Endothelial cell of umbilical vein (primary cell): ENCODE measurements at regions not wholly inside any gene's neighbourhood (a gene's known extent, or its start where the extent isn't known, plus 50 kb on each side); places are given as distances from the start of the nearest gene placed in this dataset.

Experiments used
- BruUV-seq: library from RNA; stranded (reverse); fragments of 400-500 nt; replicated peaks from 2 replicates; lab custom pipeline; 2021; lab: Mats Ljungman, UMichigan
- CTCF ChIA-PET: fragments of 300-600, 350-600 bp; sonication (Branson Sonifier 250); formaldehyde crosslinking; loops from one replicate; lab custom pipeline; 2021; ENCODE audit warnings: antibody characterized with exemption, inconsistent platforms; lab: Charles Lee
- POLR2A ChIA-PET: fragments of 300-600, 350-600 bp; sonication (Branson Sonifier 250); formaldehyde crosslinking; loops from one replicate; lab custom pipeline; 2021; ENCODE audit warnings: antibody characterized with exemption, inconsistent platforms; lab: Charles Lee
- DNase-seq: peaks from one replicate; pipeline ENCODE4 v3.0.0-alpha.2; 2011; ENCODE audit warnings: low read depth, low spot score
- FAIRE-seq: peaks from 2 replicates; lab custom pipeline; 2011; peaks lifted over from hg19 to GRCh38; lab: Jason Lieb, UNC
- H2AFZ ChIP-seq: 2 replicates; pipeline ENCODE4 v1.6.0; 2012; ENCODE audit warnings: low read depth, low read length, control low read depth, inconsistent platforms
- H3K27ac ChIP-seq: 2 replicates; pipeline ENCODE4 v1.5.1; 2011; ENCODE audit warnings: low read depth, mild to moderate bottlenecking, control low read depth, low read length, moderate library complexity; ENCODE audit not compliant: insufficient read depth
- H3K27me3 ChIP-seq, 2 experiments: 2 replicates each; pipeline versions ENCODE4 v1.6.0 to v1.6.1; 2011; ENCODE audit warnings: low read length in 2 of 2, mixed read lengths in 1 of 2; ENCODE audit not compliant: control insufficient read depth in 2 of 2, insufficient read depth in 2 of 2
- H3K36me3 ChIP-seq, 2 experiments: 2 replicates in 1 of 2; 3 replicates in 1 of 2; pipeline ENCODE4 v1.5.1; 2011; ENCODE audit warnings: low read length in 2 of 2, mild to moderate bottlenecking in 1 of 2, moderate library complexity in 1 of 2; ENCODE audit not compliant: control insufficient read depth in 2 of 2, insufficient read depth in 2 of 2; ENCODE audit errors: extremely low read depth in 1 of 2
- H3K4me1 ChIP-seq: 3 replicates; pipeline ENCODE4 v1.5.1; 2011; ENCODE audit warnings: mild to moderate bottlenecking, low read length; ENCODE audit not compliant: control insufficient read depth, insufficient read depth; ENCODE audit errors: extremely low read depth
- H3K4me2 ChIP-seq: 2 replicates; pipeline ENCODE4 v1.6.1; 2011; ENCODE audit warnings: low read length, control low read depth, mixed read lengths; ENCODE audit not compliant: insufficient read depth
- H3K4me3 ChIP-seq, 3 experiments: fragments of 200-600 bp in 1 of 3; sonication (generic), shearing (Covaris generic) in 1 of 3; replicated peaks in 1 of 3; 2 replicates each; pipeline ENCODE4 v1.5.1; 2011 to 2016; ENCODE audit warnings: control low read depth in 3 of 3, low read length in 3 of 3, mild to moderate bottlenecking in 2 of 3, inconsistent platforms in 1 of 3, low read depth in 1 of 3, moderate library complexity in 1 of 3; ENCODE audit not compliant: insufficient read depth in 1 of 3
- H3K79me2 ChIP-seq: 2 replicates; pipeline ENCODE4 v1.6.0; 2012; ENCODE audit warnings: low read length, inconsistent platforms; ENCODE audit not compliant: control insufficient read depth, insufficient read depth
- H3K9ac ChIP-seq: replicated peaks from 2 replicates; pipeline ENCODE3; 2011; ENCODE audit warnings: low read length, control low read depth; ENCODE audit not compliant: insufficient read depth; ENCODE audit errors: extremely low read depth
- H3K9me1 ChIP-seq: replicated peaks from 3 replicates; pipeline ENCODE4 v1.6.0; 2011; ENCODE audit warnings: mild to moderate bottlenecking, low read length; ENCODE audit not compliant: control insufficient read depth, insufficient read depth; ENCODE audit errors: extremely low read depth
- H3K9me3 ChIP-seq: replicated peaks from 2 replicates; pipeline ENCODE4 v1.5.1; 2012; ENCODE audit warnings: low read length, inconsistent platforms; ENCODE audit not compliant: control insufficient read depth, insufficient read depth
- H4K20me1 ChIP-seq: replicated peaks from 2 replicates; pipeline ENCODE3; 2011; ENCODE audit warnings: mild to moderate bottlenecking, low read length; ENCODE audit not compliant: control insufficient read depth, insufficient read depth; ENCODE audit errors: extremely low read depth
- CTCF ChIP-seq, 2 donors: IDR thresholded peaks; 1 replicate in 1 of 2; 2 replicates in 1 of 2; pipeline ENCODE4 v1.5.1; 2011; ENCODE audit warnings: low read length in 2 of 2, mild to moderate bottlenecking in 2 of 2, moderate library complexity in 2 of 2, control low read depth in 1 of 2, inconsistent platforms in 1 of 2, low read depth in 1 of 2; ENCODE audit not compliant: insufficient read depth in 1 of 2; ENCODE audit errors: extremely low read depth in 1 of 2
- EZH2 ChIP-seq: IDR thresholded peaks from 2 replicates; pipeline ENCODE4 v1.6.1; 2012; ENCODE audit warnings: borderline replicate concordance, low read depth, mild to moderate bottlenecking, moderate library complexity, low read length, inconsistent platforms; ENCODE audit not compliant: severe bottlenecking
- FOS ChIP-seq: IDR thresholded peaks from 2 replicates; pipeline ENCODE4 v1.6.1; 2011; ENCODE audit warnings: mild to moderate bottlenecking, low read length, moderate library complexity, borderline replicate concordance; ENCODE audit not compliant: insufficient read depth
- GATA2 ChIP-seq: IDR thresholded peaks from 2 replicates; pipeline ENCODE4 v1.7.0; 2011; ENCODE audit warnings: low read depth, mild to moderate bottlenecking, moderate library complexity, mixed read lengths, low read length; ENCODE audit not compliant: insufficient read length, insufficient read depth
- JUN ChIP-seq: IDR thresholded peaks from 2 replicates; pipeline ENCODE4 v1.6.1; 2011; ENCODE audit warnings: borderline replicate concordance, low read depth; ENCODE audit not compliant: insufficient read length, insufficient read depth
- MYC ChIP-seq: IDR thresholded peaks from one replicate; pipeline ENCODE4 v1.6.1; 2011; ENCODE audit warnings: mild to moderate bottlenecking, low read depth, low read length
- POLR2A ChIP-seq: IDR thresholded peaks from 2 replicates; pipeline ENCODE4 v1.6.1; 2012; ENCODE audit warnings: low read depth, mild to moderate bottlenecking, control low read depth, low read length
- POLR2AphosphoS5 ChIP-seq: IDR thresholded peaks from 2 replicates; pipeline ENCODE4 v1.6.1; 2012; ENCODE audit warnings: low read depth, mild to moderate bottlenecking, control low read depth, low read length, moderate library complexity; ENCODE audit not compliant: insufficient read depth
- dilution Hi-C: fragments of 300-500 bp; cut with MboI; formaldehyde crosslinking; loops from one replicate; pipeline ENCODE4 v1.15.0; 2019; ENCODE audit warnings: low sequenced_read_pairs; ENCODE audit not compliant: extremely low pct_ligation_motif_present
- intact Hi-C: fragments of 100-400 bp; cut with micrococcal nuclease; formaldehyde crosslinking; loops from one replicate; pipeline ENCODE4 v1.10.0; 2022
- TF ChIP-seq, protein P1 (sequence below): IDR thresholded peaks from 2 replicates; pipeline ENCODE4 v1.6.1; 2011; ENCODE audit not compliant: insufficient read depth, insufficient read length

GRCh38 chr13:89383891-89384290, 1712.7 kb downstream of the SLITRK5 start:
- dilution Hi-C loops (no loop called here), intact Hi-C loops (no loop called here)
- Histone ChIP-seq H3K36me3 (no peaks in the 10 kb centered on the region), H2AFZ (no peak overlapping the region), H3K9me3 (no peaks in the 10 kb centered on the region), H3K9ac (no peak overlapping the region), H3K4me3 (no peak overlapping the region), H3K4me2 (no peak overlapping the region), H4K20me1 (no peaks in the 10 kb centered on the region), H3K27ac (no peak overlapping the region), H3K79me2 (no peaks in the 10 kb centered on the region), H3K27me3 (no peaks in the 10 kb centered on the region), H3K9me1 (no peaks in the 10 kb centered on the region), H3K4me1 (no peaks in the 10 kb centered on the region)
- DNase-seq: no peak
- POLR2A ChIA-PET: no interaction called here
- TF ChIP-seq JUN (no peak), FOS (no peak), EZH2 (no peak), POLR2AphosphoS5 (no peak), GATA2 (no peak), MYC (no peak), CTCF (IDR thresholded peaks at IDR 0.05; ENCODE audit: extremely low read depth in 1 of 2, insufficient read depth in 1 of 2, low read depth in 1 of 2, low read length in 2 of 2) (no peak), POLR2A (no peak)
- TF ChIP-seq, protein P1, sequence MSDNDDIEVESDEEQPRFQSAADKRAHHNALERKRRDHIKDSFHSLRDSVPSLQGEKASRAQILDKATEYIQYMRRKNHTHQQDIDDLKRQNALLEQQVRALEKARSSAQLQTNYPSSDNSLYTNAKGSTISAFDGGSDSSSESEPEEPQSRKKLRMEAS: no peak
- FAIRE-seq: no peak
- no TSS peak for BruUV-seq
- CTCF ChIA-PET: interaction anchor here (1.7 kb wide), 1 partner anchor 11 kb away, joined by 5 read pairs; no protein-coding TSS in a partner anchor
